ENCODE measurements at regions not wholly inside any gene's neighbourhood (a gene's known extent, or its start where the extent isn't known, plus 50 kb on each side); places are given as distances from the start of the nearest gene placed in this dataset.

- TF ChIP-seq CTCF (IDR thresholded peaks at IDR 0.05): no peak
- TF ChIP-seq POLR2A (IDR thresholded peaks at IDR 0.05): no peak
Measured at GRCh38 chr10:81472927-81473470, 402.0 kb upstream of the NRG3 start.

Measured in lower leg skin (tissue), 3 donors.